Hematopoietic multipotent progenitor cell treated with erythropoietin and hydrocortisone succinate and interleukin-3 and kit ligand, for 15 days (in vitro differentiated cells): ENCODE measurements at regions not wholly inside any gene's neighbourhood (a gene's known extent, or its start where the extent isn't known, plus 50 kb on each side); places are given as distances from the start of the nearest gene placed in this dataset.
"Not testable (repeated sequence)": the region's sequence is repeated elsewhere in the genome, so short reads cannot be mapped to it uniquely, and the experiment has no call there.

Experiments
- DNase-seq: peaks from one replicate; pipeline ENCODE4 v3.0.0-alpha.2; 2015; ENCODE audit warnings: low spot score

- DNase-seq: not testable (repeated sequence)
These were observed 57.3 kb upstream of the HS3ST3A1 start for GRCh38 chr17:13659051-13659450.

- no peak for DNase-seq
These were observed 64.3 kb upstream of the HS3ST3A1 start for GRCh38 chr17:13665872-13666635.

GRCh38 chr17:13671341-13671740, 69.6 kb upstream of the HS3ST3A1 start:
- no peak for DNase-seq

GRCh38 chr17:13671771-13672170, 70.0 kb upstream of the HS3ST3A1 start:
- no peak for DNase-seq

- no peak for DNase-seq
These were observed 76.6 kb upstream of the HS3ST3A1 start for GRCh38 chr17:13678361-13678760.

GRCh38 chr17:13678841-13679240, 77.1 kb upstream of the HS3ST3A1 start:
- DNase-seq: no peak

- no peak for DNase-seq
These were observed 87.0 kb upstream of the HS3ST3A1 start for GRCh38 chr17:13688716-13689115.

GRCh38 chr17:13690806-13691205, 89.1 kb upstream of the HS3ST3A1 start:
- DNase-seq: no peak

GRCh38 chr17:13694934-13695333, 93.2 kb upstream of the HS3ST3A1 start:
- no peak for DNase-seq

- DNase-seq: no peak
These were observed 97.1 kb upstream of the HS3ST3A1 start for GRCh38 chr17:13698832-13699231.

GRCh38 chr17:13699261-13699660, 97.5 kb upstream of the HS3ST3A1 start:
- no peak for DNase-seq

GRCh38 chr17:13702266-13702665, 100.5 kb upstream of the HS3ST3A1 start:
- no peak for DNase-seq

- DNase-seq: no peak
These were observed 102.6 kb upstream of the HS3ST3A1 start for GRCh38 chr17:13704333-13704732.

GRCh38 chr17:13705221-13705620, 103.5 kb upstream of the HS3ST3A1 start:
- DNase-seq: no peak

GRCh38 chr17:13721705-13722104, 120.0 kb upstream of the HS3ST3A1 start:
- DNase-seq: no peak

- DNase-seq: no peak
These were observed 123.7 kb upstream of the HS3ST3A1 start for GRCh38 chr17:13725288-13725990.

GRCh38 chr17:13727441-13728171, 125.9 kb upstream of the HS3ST3A1 start:
- no peak for DNase-seq

GRCh38 chr17:13728781-13729180, 127.1 kb upstream of the HS3ST3A1 start:
- DNase-seq: no peak

GRCh38 chr17:13729466-13730134, 127.9 kb upstream of the HS3ST3A1 start:
- no peak for DNase-seq

GRCh38 chr17:13734880-13735279, 133.2 kb upstream of the HS3ST3A1 start:
- DNase-seq: no peak

- DNase-seq: no peak
These were observed 133.7 kb upstream of the HS3ST3A1 start for GRCh38 chr17:13735444-13735843.

GRCh38 chr17:13735861-13736260, 134.1 kb upstream of the HS3ST3A1 start:
- DNase-seq: no peak
